ENCODE measurements at regions not wholly inside any gene's neighbourhood (a gene's known extent, or its start where the extent isn't known, plus 50 kb on each side); places are given as distances from the start of the nearest gene placed in this dataset.

DNA sequence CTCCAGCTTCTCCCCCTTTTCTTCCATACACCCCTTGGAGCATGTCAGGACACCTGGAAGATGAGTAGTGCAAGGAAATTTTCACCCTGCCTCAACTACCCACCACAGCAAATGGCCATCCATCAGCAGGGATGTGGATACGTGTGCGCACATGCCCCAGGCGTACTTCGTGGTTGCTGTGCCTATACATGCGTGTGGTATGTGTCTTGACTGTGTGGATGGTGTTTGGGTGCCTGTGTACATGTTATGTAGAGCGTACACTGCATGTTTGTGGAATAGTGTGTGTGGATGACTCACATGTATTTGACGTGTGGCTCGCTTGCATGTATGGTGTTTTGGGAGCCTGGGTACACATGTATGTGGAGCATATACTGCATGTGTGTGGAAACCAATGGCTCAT lies 158.5 kb downstream of the RRAGC start:
- TF ChIP-seq, protein P1, sequence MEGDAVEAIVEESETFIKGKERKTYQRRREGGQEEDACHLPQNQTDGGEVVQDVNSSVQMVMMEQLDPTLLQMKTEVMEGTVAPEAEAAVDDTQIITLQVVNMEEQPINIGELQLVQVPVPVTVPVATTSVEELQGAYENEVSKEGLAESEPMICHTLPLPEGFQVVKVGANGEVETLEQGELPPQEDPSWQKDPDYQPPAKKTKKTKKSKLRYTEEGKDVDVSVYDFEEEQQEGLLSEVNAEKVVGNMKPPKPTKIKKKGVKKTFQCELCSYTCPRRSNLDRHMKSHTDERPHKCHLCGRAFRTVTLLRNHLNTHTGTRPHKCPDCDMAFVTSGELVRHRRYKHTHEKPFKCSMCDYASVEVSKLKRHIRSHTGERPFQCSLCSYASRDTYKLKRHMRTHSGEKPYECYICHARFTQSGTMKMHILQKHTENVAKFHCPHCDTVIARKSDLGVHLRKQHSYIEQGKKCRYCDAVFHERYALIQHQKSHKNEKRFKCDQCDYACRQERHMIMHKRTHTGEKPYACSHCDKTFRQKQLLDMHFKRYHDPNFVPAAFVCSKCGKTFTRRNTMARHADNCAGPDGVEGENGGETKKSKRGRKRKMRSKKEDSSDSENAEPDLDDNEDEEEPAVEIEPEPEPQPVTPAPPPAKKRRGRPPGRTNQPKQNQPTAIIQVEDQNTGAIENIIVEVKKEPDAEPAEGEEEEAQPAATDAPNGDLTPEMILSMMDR (conservative IDR thresholded peaks at IDR 0.05): no peak
- TF ChIP-seq EZH2 (IDR thresholded peaks at IDR 0.05; ENCODE audit: low read depth): no peak

Data from PC-9 (cell line).